ENCODE measurements at regions not wholly inside any gene's neighbourhood (a gene's known extent, or its start where the extent isn't known, plus 50 kb on each side); places are given as distances from the start of the nearest gene placed in this dataset.
A peak's percentile ranks its signal among the peaks of the same experiment; 100 is the strongest.

DNA sequence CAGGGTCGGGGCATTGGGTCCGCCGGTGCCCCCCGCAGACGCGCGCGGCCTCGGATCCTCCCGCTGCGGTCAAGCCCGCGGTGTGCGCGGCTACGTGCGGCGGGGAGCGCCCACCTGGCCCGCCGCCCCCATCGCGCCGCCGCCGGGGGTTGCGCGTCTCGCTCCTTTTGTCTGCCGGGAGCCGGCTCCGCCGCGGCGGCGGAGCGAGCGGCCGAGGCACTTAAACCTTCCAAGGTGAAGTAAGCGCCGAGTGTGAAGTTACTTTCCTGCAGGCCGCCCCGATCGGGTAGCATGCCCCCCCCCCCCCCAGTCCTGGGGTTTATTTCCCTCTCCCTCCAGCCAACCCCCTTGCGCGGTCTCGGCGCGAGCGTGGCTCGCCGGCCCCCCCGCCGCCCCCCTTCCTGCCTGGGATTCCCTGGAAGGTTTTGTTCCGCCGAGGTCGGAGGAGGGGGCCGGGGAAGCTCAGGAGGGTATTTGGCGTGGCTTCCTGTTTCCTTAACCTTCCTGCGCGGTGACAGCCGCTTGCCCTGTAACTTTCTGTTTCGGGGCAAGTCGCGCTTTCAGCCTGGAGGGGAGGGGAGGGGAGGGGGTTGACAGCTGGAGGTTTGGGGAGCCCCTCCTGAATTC, 56.6 kb upstream of the GSE1 start:
- TF ChIP-seq, protein P1, sequence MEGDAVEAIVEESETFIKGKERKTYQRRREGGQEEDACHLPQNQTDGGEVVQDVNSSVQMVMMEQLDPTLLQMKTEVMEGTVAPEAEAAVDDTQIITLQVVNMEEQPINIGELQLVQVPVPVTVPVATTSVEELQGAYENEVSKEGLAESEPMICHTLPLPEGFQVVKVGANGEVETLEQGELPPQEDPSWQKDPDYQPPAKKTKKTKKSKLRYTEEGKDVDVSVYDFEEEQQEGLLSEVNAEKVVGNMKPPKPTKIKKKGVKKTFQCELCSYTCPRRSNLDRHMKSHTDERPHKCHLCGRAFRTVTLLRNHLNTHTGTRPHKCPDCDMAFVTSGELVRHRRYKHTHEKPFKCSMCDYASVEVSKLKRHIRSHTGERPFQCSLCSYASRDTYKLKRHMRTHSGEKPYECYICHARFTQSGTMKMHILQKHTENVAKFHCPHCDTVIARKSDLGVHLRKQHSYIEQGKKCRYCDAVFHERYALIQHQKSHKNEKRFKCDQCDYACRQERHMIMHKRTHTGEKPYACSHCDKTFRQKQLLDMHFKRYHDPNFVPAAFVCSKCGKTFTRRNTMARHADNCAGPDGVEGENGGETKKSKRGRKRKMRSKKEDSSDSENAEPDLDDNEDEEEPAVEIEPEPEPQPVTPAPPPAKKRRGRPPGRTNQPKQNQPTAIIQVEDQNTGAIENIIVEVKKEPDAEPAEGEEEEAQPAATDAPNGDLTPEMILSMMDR (IDR thresholded peaks at IDR 0.05) = no peak
- TF ChIP-seq POLR2A (IDR thresholded peaks at IDR 0.05) = no peak
- 1% methylated on average over 50 of the region's 65 CpGs; no CpG with 5 or more reads in 1 of the 2 donors for WGBS, 2 donors
- DNase-seq = peak; percentile 44
- Histone ChIP-seq H3K4me1 (peaks cover 37% of the 10 kb centered on the region), H3K27ac (peak overlapping the region; percentile 45 to 84), H3K27me3 (no peaks in the 10 kb centered on the region), H3K4me3 (peak overlapping the region; percentile 71 to 80), H3K36me3 (ENCODE audit: low read depth, missing control alignments) (no peaks in the 10 kb centered on the region), H3K9me3 (no peaks in the 10 kb centered on the region)
- intact Hi-C loops (cut with DNase I; ENCODE audit: low total_unique reads) = no loop called here

DNA sequence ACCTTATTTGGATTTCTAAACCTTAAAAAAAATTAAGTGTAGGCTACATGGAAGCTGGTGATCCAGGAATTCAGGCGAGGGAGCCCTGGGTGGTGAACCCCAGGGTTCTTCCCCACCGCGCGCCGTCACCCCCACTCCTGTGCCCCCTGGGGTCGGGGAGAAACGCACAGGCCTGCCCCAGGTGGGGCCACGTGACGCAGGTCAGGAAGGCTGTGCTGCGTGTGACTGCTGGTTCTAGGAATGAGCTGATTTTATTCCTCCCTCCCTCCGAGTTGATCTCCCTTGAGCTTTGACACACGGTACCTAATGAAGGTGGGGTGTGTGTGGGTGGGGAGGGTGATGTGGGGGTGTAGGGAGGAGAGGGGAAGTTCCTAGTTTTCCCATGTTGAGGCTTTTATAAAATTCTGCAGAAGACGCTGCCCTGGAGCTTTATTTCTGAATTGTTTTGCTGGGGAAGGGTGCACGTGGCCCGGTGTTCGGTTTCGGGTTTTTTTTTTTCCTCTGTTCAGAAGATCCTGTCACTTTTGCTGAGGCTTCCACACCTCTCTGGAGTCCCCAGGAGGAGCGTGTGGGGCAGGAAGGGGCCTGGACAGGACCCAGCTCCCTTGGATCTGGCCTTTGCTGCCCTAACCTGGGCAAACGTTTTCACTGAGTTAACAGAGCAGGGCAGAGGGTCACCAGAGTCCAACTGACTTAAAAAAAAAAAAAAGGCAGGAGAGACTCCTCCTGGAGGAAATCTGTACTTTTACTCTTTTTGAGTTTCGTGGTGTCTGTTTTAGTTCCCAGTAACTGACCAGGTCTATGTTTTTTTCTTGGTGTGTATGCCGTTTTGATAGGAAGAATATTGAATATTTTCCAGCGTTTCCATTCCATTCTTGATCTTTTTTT, 55.8 kb upstream of the GSE1 start:
- 1% methylated on average over 12 to 22 of the region's 22 CpGs for WGBS, 2 donors
- H3K9me3 ChIP-seq = no peaks in the 10 kb centered on the region
- no peak for TF ChIP-seq POLR2A (IDR thresholded peaks at IDR 0.05)
- TF ChIP-seq, protein P1 (IDR thresholded peaks at IDR 0.05) = peak in 2 of 3 experiments; percentile 24 to 26
- H3K27ac ChIP-seq = peak overlapping the region; percentile 45 to 84
- no peaks in the 10 kb centered on the region for H3K27me3 ChIP-seq
- H3K4me1 ChIP-seq = peaks cover 44% of the 10 kb centered on the region
- no peaks in the 10 kb centered on the region for H3K36me3 ChIP-seq (ENCODE audit: low read depth, missing control alignments)
- DNase-seq = peak; percentile 48
- intact Hi-C loops (cut with DNase I; ENCODE audit: low total_unique reads) = no loop called here
- H3K4me3 ChIP-seq = peak overlapping the region; percentile 71 to 80

DNA sequence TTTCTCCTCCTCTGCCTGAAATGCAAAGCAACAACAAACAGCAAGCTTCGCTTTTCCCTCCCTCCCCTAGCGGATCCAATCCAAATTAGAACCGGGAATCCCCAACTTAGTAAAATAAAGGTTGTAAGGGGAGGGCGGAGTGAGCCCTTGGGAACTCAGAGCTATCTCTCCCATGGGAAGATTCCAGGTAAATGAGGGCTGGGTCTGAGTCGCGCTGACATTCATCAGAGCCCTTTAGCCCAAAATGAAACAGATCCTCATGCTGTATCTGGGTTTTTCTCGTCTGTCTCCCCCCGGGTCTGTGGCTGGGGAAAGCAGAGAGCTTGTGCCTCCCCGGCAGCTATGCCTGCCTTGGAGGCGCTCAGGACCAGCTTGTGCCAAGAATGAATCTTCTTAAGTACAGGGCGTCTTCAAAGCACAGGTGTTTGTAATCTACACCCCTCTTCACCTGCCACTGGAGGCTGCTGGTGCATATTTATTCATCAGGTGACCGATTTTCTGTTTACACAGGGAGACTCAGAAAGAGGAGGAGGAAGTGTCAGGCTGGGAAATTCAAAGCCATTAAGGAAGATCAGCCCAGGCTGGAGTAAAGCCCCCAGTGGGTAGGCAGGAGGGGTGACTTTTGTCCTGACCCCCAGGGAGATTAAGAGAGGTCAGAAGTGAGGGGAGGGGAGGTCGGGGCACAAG, 55.0 kb upstream of the GSE1 start:
- Histone ChIP-seq H3K4me1 (peaks cover 50% of the 10 kb centered on the region), H3K4me3 (no peak overlapping the region), H3K27me3 (no peaks in the 10 kb centered on the region), H3K27ac (peak overlapping the region in 1 of 2 donors; percentile 84), H3K9me3 (no peaks in the 10 kb centered on the region), H3K36me3 (ENCODE audit: low read depth, missing control alignments) (no peaks in the 10 kb centered on the region)
- no peak for DNase-seq
- no peak for TF ChIP-seq POLR2A (IDR thresholded peaks at IDR 0.05)
- TF ChIP-seq, protein P1 (IDR thresholded peaks at IDR 0.05) = peak in 1 of 3 experiments; percentile 0
- WGBS, 2 donors = 22 to 28% methylated on average over 11 to 13 of the region's 13 CpGs
- intact Hi-C loops (cut with DNase I; ENCODE audit: low total_unique reads) = no loop called here

DNA sequence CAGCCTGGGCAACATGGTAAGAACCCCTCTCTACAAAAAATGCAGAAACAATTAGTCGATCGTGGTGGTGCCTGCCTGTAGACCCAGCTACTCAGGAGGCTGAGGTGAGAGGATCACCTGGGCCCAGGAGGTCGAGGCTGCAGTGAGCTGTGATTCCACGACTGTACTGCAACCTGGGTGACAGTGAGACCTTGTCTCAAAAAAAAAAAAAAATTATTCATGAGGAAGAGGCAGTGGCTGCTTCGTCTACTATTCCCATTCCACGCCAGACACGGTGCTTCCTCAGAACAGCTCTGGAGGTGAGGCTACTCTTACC, 52.2 kb upstream of the GSE1 start:
- TF ChIP-seq, protein P1 (IDR thresholded peaks at IDR 0.05) = no peak
- TF ChIP-seq POLR2A (IDR thresholded peaks at IDR 0.05) = no peak

More for the DNA sequence above, 52.2 kb upstream of the GSE1 start:
- no peak for DNase-seq
- WGBS, 2 donors = 71 to 86% methylated on average over 7 of the region's 7 CpGs
- Histone ChIP-seq H3K27ac (peak overlapping the region in 1 of 2 donors; percentile 68), H3K27me3 (no peaks in the 10 kb centered on the region), H3K4me1 (peaks cover 53% of the 10 kb centered on the region), H3K4me3 (no peak overlapping the region), H3K36me3 (ENCODE audit: low read depth, missing control alignments) (no peaks in the 10 kb centered on the region), H3K9me3 (no peaks in the 10 kb centered on the region)
- intact Hi-C loops (cut with DNase I; ENCODE audit: low total_unique reads) = no loop called here
